PC-3 (cell line): ENCODE measurements at regions not wholly inside any gene's neighbourhood (a gene's known extent, or its start where the extent isn't known, plus 50 kb on each side); places are given as distances from the start of the nearest gene placed in this dataset.

Experiments
- CTCF ChIP-seq: fragments of 300-600 bp; sonication (generic); conservative IDR thresholded peaks from 2 replicates; pipeline ENCODE4 v1.5.1; 2017; ENCODE audit warnings: antibody characterized with exemption, low read depth, mild to moderate bottlenecking, low read length
- EZH2 ChIP-seq: fragments of 300-600 bp; sonication (generic); IDR thresholded peaks from one replicate; pipeline ENCODE4 v1.6.1; 2017; ENCODE audit warnings: antibody characterized with exemption, mild to moderate bottlenecking, low read length; ENCODE audit not compliant: unreplicated experiment

- peak; percentile 100 for TF ChIP-seq CTCF
- no peak for TF ChIP-seq EZH2
Observed at GRCh38 chr14:59028476-59029202, 159.8 kb upstream of the DAAM1 start.
